K562 (cell line): ENCODE measurements at regions not wholly inside any gene's neighbourhood (a gene's known extent, or its start where the extent isn't known, plus 50 kb on each side); places are given as distances from the start of the nearest gene placed in this dataset.
A peak's percentile ranks its signal among the peaks of the same experiment; 100 is the strongest.

Source experiments
- ATAC-seq: fragments of 200-7000 bp; cut with Tn5 transposase; 3 replicates; pipeline ENCODE4 v1.9.1; 2020; ENCODE audit warnings: moderate library complexity
- BruUV-seq: library from RNA; stranded (reverse); fragments of 400-500 nt; replicated peaks from 2 replicates; lab custom pipeline; 2021; lab: Mats Ljungman, UMichigan
- CTCF ChIA-PET: fragments of 300-600 bp; formaldehyde crosslinking; extraction: SDS; loops from one replicate; lab custom pipeline; 2021; ENCODE audit warnings: low intra/inter-chr PET ratio; lab: Yijun Ruan, JAX
- POLR2A ChIA-PET: fragments of 300-600, 350-650 bp; sonication (Branson Sonifier 250); formaldehyde crosslinking; extraction: SDS; loops from one replicate; lab custom pipeline; 2021; ENCODE audit warnings: antibody characterized with exemption, inconsistent platforms; lab: Yijun Ruan, JAX
- DNase-seq, 4 experiments: peaks; one replicate each; pipeline versions ENCODE4 v3.0.0 to v3.0.0-alpha.2; 2011 to 2018; ENCODE audit warnings: low spot score in 3 of 4, mixed read lengths in 3 of 4; ENCODE audit errors: extremely low read depth in 1 of 4
- FAIRE-seq: peaks from 2 replicates; lab custom pipeline; 2011; peaks lifted over from hg19 to GRCh38; lab: Jason Lieb, UNC
- H2AFZ ChIP-seq: 2 replicates; pipeline ENCODE4 v1.6.0; 2011; ENCODE audit warnings: low read depth, low read length, control low read depth, inconsistent platforms
- H3K27ac ChIP-seq: fragments of 200-600 bp; 3 replicates; pipeline ENCODE4 v1.8.0; 2011; ENCODE audit warnings: low read depth, mild to moderate bottlenecking, control low read depth, inconsistent platforms, low read length, moderate library complexity, mixed read lengths; ENCODE audit errors: extremely low read depth
- H3K27me3 ChIP-seq, 2 experiments: fragments of 300-600 bp in 1 of 2; 2 replicates in 1 of 2; 3 replicates in 1 of 2; pipeline versions ENCODE4 v1.6.0 to v1.8.0; 2011; ENCODE audit warnings: inconsistent platforms in 2 of 2, low read length in 2 of 2, mild to moderate bottlenecking in 1 of 2, mixed read lengths in 1 of 2, moderate library complexity in 1 of 2; ENCODE audit not compliant: control insufficient read depth in 2 of 2, insufficient read depth in 2 of 2
- H3K36me3 ChIP-seq: fragments of 300-600 bp; 3 replicates; pipeline ENCODE4 v1.8.0; 2011; ENCODE audit warnings: mild to moderate bottlenecking, low read length, inconsistent platforms; ENCODE audit not compliant: control insufficient read depth, insufficient read depth
- H3K4me1 ChIP-seq, 2 experiments: fragments of 200-600 bp in 1 of 2; replicated peaks in 1 of 2; 2 replicates in 1 of 2; 3 replicates in 1 of 2; pipeline versions ENCODE4 v1.5.1 to v1.8.0; 2011; ENCODE audit warnings: inconsistent platforms in 2 of 2, low read length in 2 of 2, mild to moderate bottlenecking in 1 of 2, mixed read lengths in 1 of 2, moderate library complexity in 1 of 2; ENCODE audit not compliant: control insufficient read depth in 2 of 2, insufficient read depth in 2 of 2
- H3K4me2 ChIP-seq: 2 replicates; pipeline ENCODE4 v1.6.1; 2011; ENCODE audit warnings: low read length, control low read depth, inconsistent platforms, mixed read lengths; ENCODE audit not compliant: insufficient read depth
- H3K4me3 ChIP-seq: fragments of 200-600 bp; sonication (generic), shearing (Covaris generic); 2 replicates; pipeline ENCODE4 v1.5.1; 2016; ENCODE audit warnings: control low read depth, inconsistent platforms
- H3K79me2 ChIP-seq: fragments of 200-600 bp; 3 replicates; pipeline ENCODE4 v1.8.0; 2011; ENCODE audit warnings: low read length, inconsistent platforms; ENCODE audit not compliant: control insufficient read depth, insufficient read depth
- H3K9ac ChIP-seq, 2 experiments: 2 replicates each; pipeline versions ENCODE4 v1.6.0 to v1.6.1; 2011; ENCODE audit warnings: low read depth in 2 of 2, low read length in 2 of 2, control low read depth in 1 of 2, inconsistent platforms in 1 of 2, mild to moderate bottlenecking in 1 of 2, mixed read lengths in 1 of 2; ENCODE audit not compliant: insufficient read depth in 1 of 2
- H3K9me1 ChIP-seq: one replicate; pipeline ENCODE4 v1.6.0; 2011; ENCODE audit warnings: inconsistent platforms, mild to moderate bottlenecking, low read length, moderate library complexity; ENCODE audit not compliant: control insufficient read depth, insufficient read depth
- H3K9me3 ChIP-seq: replicated peaks from 2 replicates; pipeline ENCODE4 v1.5.1; 2011; ENCODE audit warnings: low read depth, low read length, inconsistent platforms; ENCODE audit not compliant: control insufficient read depth, insufficient read depth
- H4K20me1 ChIP-seq: replicated peaks from 2 replicates; pipeline ENCODE4 v1.6.1; 2011; ENCODE audit warnings: low read length, inconsistent platforms, mixed read lengths; ENCODE audit not compliant: control insufficient read depth, insufficient read depth
- CEBPB ChIP-seq: fragments of 450-650 bp; IDR thresholded peaks from 2 replicates; pipeline ENCODE4 v1.6.1; 2016; ENCODE audit warnings: missing genetic modification characterization, missing compliant biosample characterization
- CEBPG ChIP-seq, 3 experiments: fragments of 200-800 bp in 1 of 3; sonication (Bioruptor generic) in 1 of 3; sonication (generic) in 1 of 3; formaldehyde crosslinking in 1 of 3; IDR thresholded peaks in 2 of 3; conservative IDR thresholded peaks in 1 of 3; 2 replicates each; pipeline versions ENCODE4 v1.6.1 to v1.8.0; 2016 to 2022; ENCODE audit warnings: missing compliant biosample characterization in 2 of 3, missing genetic modification characterization in 2 of 3, mild to moderate bottlenecking in 1 of 3, missing genetic modification reagents in 1 of 3
- CTBP1 ChIP-seq: fragments of 450-650 bp; IDR thresholded peaks from 2 replicates; pipeline ENCODE4 v1.6.1; 2016; ENCODE audit warnings: borderline replicate concordance
- ETV1 ChIP-seq: fragments of 450-650 bp; conservative IDR thresholded peaks from 2 replicates; pipeline ENCODE4 v1.6.1; 2016; ENCODE audit warnings: missing genetic modification characterization, control low read depth, low read depth, missing compliant biosample characterization
- KDM2B ChIP-seq: fragments of 250-450 bp; sonication (Bioruptor Pico); IDR thresholded peaks from 2 replicates; pipeline ENCODE4 v1.8.0; 2021; ENCODE audit warnings: mild to moderate bottlenecking, moderate library complexity
- KLF16 ChIP-seq: IDR thresholded peaks from 2 replicates; pipeline ENCODE4 v1.6.1; 2016; ENCODE audit warnings: antibody characterized with exemption
- MEIS2 ChIP-seq: fragments of 450-650 bp; IDR thresholded peaks from 2 replicates; pipeline ENCODE4 v1.6.1; 2014; ENCODE audit warnings: mild to moderate bottlenecking; ENCODE audit not compliant: partially characterized antibody
- TAF15 ChIP-seq: fragments of 200-400 bp; formaldehyde crosslinking; IDR thresholded peaks from 2 replicates; pipeline ENCODE4 v1.6.1; 2017; ENCODE audit warnings: mild to moderate bottlenecking, low read depth, low read length, moderate library complexity
- TAF9B ChIP-seq: fragments of 450-650 bp; IDR thresholded peaks from 2 replicates; pipeline ENCODE4 v1.6.1; 2018; ENCODE audit warnings: mild to moderate bottlenecking; ENCODE audit not compliant: partially characterized antibody
- TCFL5 ChIP-seq: fragments of 250-450 bp; sonication (Bioruptor Pico); conservative IDR thresholded peaks from 2 replicates; pipeline ENCODE4 v1.6.1; 2021; ENCODE audit warnings: mild to moderate bottlenecking, moderate library complexity, matching md5 sums
- ZBED1 ChIP-seq: IDR thresholded peaks from 2 replicates; pipeline ENCODE4 v1.6.1; 2014
- WGBS: fragments of 100-300 bp; shearing (Covaris generic); methylation state at CpG from one replicate; pipeline ENCODE4 v1.1.6; 2016; ENCODE audit warnings: low coverage, mixed read lengths; ENCODE audit not compliant: insufficient coverage; ENCODE audit errors: missing lambda C conversion rate; 5-methylcytosine and 5-hydroxymethylcytosine counted together
- in situ Hi-C: fragments of 300-500 bp; cut with MboI; formaldehyde crosslinking; loops from 4 replicates; pipeline ENCODE4 v1.15.0; 2018; ENCODE audit warnings: inconsistent platforms, mixed read lengths
- intact Hi-C: fragments of 100-400 bp; cut with micrococcal nuclease; formaldehyde crosslinking; loops from 2 replicates; pipeline ENCODE4 v1.14.2; 2022
- TF ChIP-seq, protein P1 (sequence below): fragments of 200-800 bp; sonication (Bioruptor generic); IDR thresholded peaks from 2 replicates; pipeline ENCODE4 v1.6.1; 2017; ENCODE audit warnings: missing genetic modification characterization, missing compliant biosample characterization
- TF ChIP-seq, protein P2 (sequence below), 2 experiments: IDR thresholded peaks in 1 of 2; conservative IDR thresholded peaks in 1 of 2; 2 replicates each; pipeline ENCODE4 v1.6.1; 2016; ENCODE audit warnings: low read depth in 2 of 2, mild to moderate bottlenecking in 1 of 2, missing compliant biosample characterization in 1 of 2, missing genetic modification characterization in 1 of 2, moderate library complexity in 1 of 2
- TF ChIP-seq, protein P3 (sequence below): fragments of 450-650 bp; IDR thresholded peaks from 2 replicates; pipeline ENCODE4 v1.6.1; 2016

DNA sequence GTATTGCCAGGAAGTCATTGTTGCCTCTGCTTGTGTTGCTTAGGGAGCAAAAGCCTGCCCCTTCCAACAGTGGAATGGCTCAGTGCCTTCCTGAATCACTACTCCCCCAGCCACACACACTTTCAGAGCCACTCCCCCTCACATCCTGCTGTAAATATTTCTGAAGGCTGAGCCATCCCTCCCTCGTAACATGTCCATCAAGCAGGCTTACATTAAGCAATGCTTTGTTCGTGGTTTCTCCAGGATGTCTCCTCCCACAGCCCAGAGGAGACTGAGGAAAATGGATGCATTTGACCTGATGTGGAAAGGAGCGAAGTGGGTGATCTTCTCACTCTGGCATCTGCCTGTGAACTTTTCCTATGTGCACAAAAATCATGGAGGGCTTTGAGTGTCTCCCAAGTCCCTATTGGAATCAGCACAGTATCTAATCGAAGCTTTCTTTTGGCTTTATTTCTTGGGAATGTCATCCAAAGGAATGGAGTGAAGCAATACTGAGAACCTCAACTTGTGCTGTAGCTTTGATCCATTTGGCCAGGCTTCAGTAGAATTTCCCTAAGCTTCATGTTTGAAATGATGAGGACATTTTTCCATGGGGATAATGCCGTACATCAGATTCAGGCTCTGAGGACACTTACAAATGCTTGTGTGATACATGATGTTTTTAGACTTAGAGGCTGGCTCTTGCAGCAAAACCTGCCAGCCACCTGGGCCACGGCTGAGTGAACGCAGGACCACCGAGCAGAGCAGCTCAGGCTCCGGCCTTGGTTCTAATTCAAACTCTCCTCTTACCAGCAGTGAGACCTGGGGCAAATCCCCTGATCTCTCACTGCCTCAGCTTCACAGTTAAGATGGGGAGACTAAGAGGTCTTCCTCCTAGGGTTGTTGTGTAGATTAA lies 389.1 kb downstream of the ENC1 start:
- POLR2A ChIA-PET: interaction anchor here (0.6 kb wide), 1 partner anchor 384 kb away, joined by 3 read pairs; no protein-coding TSS in a partner anchor
- H2AFZ ChIP-seq: no peak overlapping the region

More for the DNA sequence above, 389.1 kb downstream of the ENC1 start:
- CTCF ChIA-PET: interaction anchor here (0.6 kb wide), 1 partner anchor 136 kb away, joined by 3 read pairs; no protein-coding TSS in a partner anchor
- WGBS: 6% methylated on average over 9 of the region's 9 CpGs
- DNase-seq: peak in 2 of 4 experiments; percentile 12 to 30
- peak; percentile 61 for FAIRE-seq
- no peaks in the 10 kb centered on the region for H3K36me3 ChIP-seq
- H3K27me3 ChIP-seq: no peaks in the 10 kb centered on the region
- H4K20me1 ChIP-seq: no peaks in the 10 kb centered on the region
- no peak overlapping the region for H3K9ac ChIP-seq
- intact Hi-C loops (no loop called here), in situ Hi-C loops (no loop called here)
- H3K4me1 ChIP-seq: no peaks in the 10 kb centered on the region; a peak in 1 of 5 replicates
- no TSS peak for BruUV-seq
- no peak overlapping the region for H3K4me3 ChIP-seq
- no peaks in the 10 kb centered on the region for H3K9me1 ChIP-seq
- TF ChIP-seq KLF16 (peak; percentile 27; the same call in 1 of the 2 replicates), MEIS2 (peak; percentile 92), TCFL5 (CRISPR knock-in tag) (no peak), TAF15 (no peak), CEBPG (CRISPR knock-in tag; IDR thresholded peaks at IDR 0.05) (peak; percentile 79), CEBPG (tag; conservative IDR thresholded peaks at IDR 0.05 in 1 of 2, IDR thresholded peaks at IDR 0.05 in 1 of 2) (peak; percentile 66 to 83; a peak in 3 of 4 replicates), ETV1 (tag) (peak; percentile 46), ZBED1 (no peak), TAF9B (no peak), CTBP1 (peak; percentile 41; the same call in 1 of the 2 replicates), KDM2B (no peak), CEBPB (tag) (peak; percentile 65)
- TF ChIP-seq, protein P1, sequence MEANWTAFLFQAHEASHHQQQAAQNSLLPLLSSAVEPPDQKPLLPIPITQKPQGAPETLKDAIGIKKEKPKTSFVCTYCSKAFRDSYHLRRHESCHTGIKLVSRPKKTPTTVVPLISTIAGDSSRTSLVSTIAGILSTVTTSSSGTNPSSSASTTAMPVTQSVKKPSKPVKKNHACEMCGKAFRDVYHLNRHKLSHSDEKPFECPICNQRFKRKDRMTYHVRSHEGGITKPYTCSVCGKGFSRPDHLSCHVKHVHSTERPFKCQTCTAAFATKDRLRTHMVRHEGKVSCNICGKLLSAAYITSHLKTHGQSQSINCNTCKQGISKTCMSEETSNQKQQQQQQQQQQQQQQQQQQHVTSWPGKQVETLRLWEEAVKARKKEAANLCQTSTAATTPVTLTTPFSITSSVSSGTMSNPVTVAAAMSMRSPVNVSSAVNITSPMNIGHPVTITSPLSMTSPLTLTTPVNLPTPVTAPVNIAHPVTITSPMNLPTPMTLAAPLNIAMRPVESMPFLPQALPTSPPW (CRISPR knock-in tag): peak; percentile 38; the same call in 1 of the 2 replicates
- TF ChIP-seq, protein P2, sequence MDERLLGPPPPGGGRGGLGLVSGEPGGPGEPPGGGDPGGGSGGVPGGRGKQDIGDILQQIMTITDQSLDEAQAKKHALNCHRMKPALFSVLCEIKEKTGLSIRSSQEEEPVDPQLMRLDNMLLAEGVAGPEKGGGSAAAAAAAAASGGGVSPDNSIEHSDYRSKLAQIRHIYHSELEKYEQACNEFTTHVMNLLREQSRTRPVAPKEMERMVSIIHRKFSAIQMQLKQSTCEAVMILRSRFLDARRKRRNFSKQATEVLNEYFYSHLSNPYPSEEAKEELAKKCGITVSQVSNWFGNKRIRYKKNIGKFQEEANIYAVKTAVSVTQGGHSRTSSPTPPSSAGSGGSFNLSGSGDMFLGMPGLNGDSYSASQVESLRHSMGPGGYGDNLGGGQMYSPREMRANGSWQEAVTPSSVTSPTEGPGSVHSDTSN (CRISPR knock-in tag; IDR thresholded peaks at IDR 0.05; ENCODE audit: low read depth): no peak
- TF ChIP-seq, protein P2 (tag; conservative IDR thresholded peaks at IDR 0.05; ENCODE audit: low read depth): peak; percentile 86
- TF ChIP-seq, protein P3, sequence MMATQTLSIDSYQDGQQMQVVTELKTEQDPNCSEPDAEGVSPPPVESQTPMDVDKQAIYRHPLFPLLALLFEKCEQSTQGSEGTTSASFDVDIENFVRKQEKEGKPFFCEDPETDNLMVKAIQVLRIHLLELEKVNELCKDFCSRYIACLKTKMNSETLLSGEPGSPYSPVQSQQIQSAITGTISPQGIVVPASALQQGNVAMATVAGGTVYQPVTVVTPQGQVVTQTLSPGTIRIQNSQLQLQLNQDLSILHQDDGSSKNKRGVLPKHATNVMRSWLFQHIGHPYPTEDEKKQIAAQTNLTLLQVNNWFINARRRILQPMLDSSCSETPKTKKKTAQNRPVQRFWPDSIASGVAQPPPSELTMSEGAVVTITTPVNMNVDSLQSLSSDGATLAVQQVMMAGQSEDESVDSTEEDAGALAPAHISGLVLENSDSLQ: peak; percentile 89
- TF ChIP-seq, all 486 proteins: peak for 9
- peak; percentile 68 for ATAC-seq
- Histone ChIP-seq H3K79me2 (no peaks in the 10 kb centered on the region), H3K27ac (no peak overlapping the region), H3K9me3 (no peaks in the 10 kb centered on the region), H3K4me2 (no peak overlapping the region)
